Esophagus muscularis mucosa (tissue), 3 donors: ENCODE measurements at regions not wholly inside any gene's neighbourhood (a gene's known extent, or its start where the extent isn't known, plus 50 kb on each side); places are given as distances from the start of the nearest gene placed in this dataset.

Experiments
- CTCF ChIP-seq, 3 experiments: fragments of 200-600 bp in 2 of 3; fragments of 450-650 bp in 1 of 3; sonication (generic) in 2 of 3; IDR thresholded peaks; one replicate each; pipeline ENCODE4 v1.5.1; 2017 to 2019; ENCODE audit warnings: antibody characterized with exemption in 3 of 3, mild to moderate bottlenecking in 2 of 3, moderate library complexity in 1 of 3
- EP300 ChIP-seq: sonication (generic); formaldehyde crosslinking; IDR thresholded peaks from one replicate; pipeline ENCODE4 v1.6.1; 2017; ENCODE audit warnings: antibody characterized with exemption

- TF ChIP-seq CTCF (IDR thresholded peaks at IDR 0.05) (no peak), EP300 (no peak)
These were observed 126.4 kb downstream of the LY86 start for GRCh38 chr6:6714953-6715352.
